Islet precursor cell (in vitro differentiated cells): ENCODE measurements at regions not wholly inside any gene's neighbourhood (a gene's known extent, or its start where the extent isn't known, plus 50 kb on each side); places are given as distances from the start of the nearest gene placed in this dataset.

Experiments
- DNase-seq: peaks from one replicate; pipeline ENCODE4 v3.0.0-alpha.2; 2018

DNA sequence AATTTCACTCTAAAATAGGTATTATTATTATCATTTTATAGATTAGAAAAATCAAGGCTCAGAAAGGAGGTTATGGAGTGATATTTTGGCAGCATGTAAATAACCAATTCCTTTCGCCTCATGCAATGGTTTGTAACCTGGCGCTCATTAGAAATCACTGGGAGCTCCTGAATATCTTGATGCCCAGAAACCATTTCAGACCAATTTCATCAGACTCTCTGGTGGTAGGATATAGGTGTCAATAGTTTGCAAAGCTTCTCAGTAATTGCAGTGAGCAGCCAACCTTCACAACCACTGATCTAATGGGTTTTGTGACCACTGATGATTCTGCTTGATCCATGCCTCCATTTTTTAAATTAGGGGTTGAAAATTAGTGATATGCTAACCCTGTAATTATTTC, 57.8 kb upstream of the ZC3H12C start:
- DNase-seq = no peak

DNA sequence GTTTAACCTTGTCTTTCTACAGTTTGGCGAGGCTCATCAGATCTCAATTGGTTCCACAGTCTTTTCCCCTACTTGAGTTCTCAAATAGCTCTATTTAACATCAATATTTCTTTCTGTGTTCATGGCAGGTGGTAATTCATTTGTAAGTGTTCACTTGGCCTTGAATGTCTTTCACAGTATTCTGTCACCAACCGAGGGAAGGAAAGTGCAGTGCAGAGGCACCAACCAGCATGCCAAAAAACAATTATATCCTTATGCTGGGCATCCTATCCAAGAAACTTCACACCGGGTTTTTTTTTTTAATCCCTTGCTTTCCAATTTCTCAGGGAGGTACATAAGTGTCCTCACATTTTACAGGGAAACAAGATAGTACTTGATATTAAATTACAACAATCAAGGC, 55.0 kb upstream of the ZC3H12C start:
- DNase-seq = no peak
